K562 (cell line): ENCODE measurements at regions not wholly inside any gene's neighbourhood (a gene's known extent, or its start where the extent isn't known, plus 50 kb on each side); places are given as distances from the start of the nearest gene placed in this dataset.

Source experiments
- ATAC-seq: fragments of 200-7000 bp; cut with Tn5 transposase; 3 replicates; pipeline ENCODE4 v1.9.1; 2020; ENCODE audit warnings: moderate library complexity
- BruUV-seq: library from RNA; stranded (reverse); fragments of 400-500 nt; replicated peaks from 2 replicates; lab custom pipeline; 2021; lab: Mats Ljungman, UMichigan
- CTCF ChIA-PET: fragments of 300-600 bp; formaldehyde crosslinking; extraction: SDS; loops from one replicate; lab custom pipeline; 2021; ENCODE audit warnings: low intra/inter-chr PET ratio; lab: Yijun Ruan, JAX
- POLR2A ChIA-PET: fragments of 300-600, 350-650 bp; sonication (Branson Sonifier 250); formaldehyde crosslinking; extraction: SDS; loops from one replicate; lab custom pipeline; 2021; ENCODE audit warnings: antibody characterized with exemption, inconsistent platforms; lab: Yijun Ruan, JAX
- DNase-seq, 4 experiments: peaks; one replicate each; pipeline versions ENCODE4 v3.0.0 to v3.0.0-alpha.2; 2011 to 2018; ENCODE audit warnings: low spot score in 3 of 4, mixed read lengths in 3 of 4; ENCODE audit errors: extremely low read depth in 1 of 4
- FAIRE-seq: peaks from 2 replicates; lab custom pipeline; 2011; peaks lifted over from hg19 to GRCh38; lab: Jason Lieb, UNC
- H2AFZ ChIP-seq: 2 replicates; pipeline ENCODE4 v1.6.0; 2011; ENCODE audit warnings: low read depth, low read length, control low read depth, inconsistent platforms
- H3K27ac ChIP-seq: fragments of 200-600 bp; 3 replicates; pipeline ENCODE4 v1.8.0; 2011; ENCODE audit warnings: low read depth, mild to moderate bottlenecking, control low read depth, inconsistent platforms, low read length, moderate library complexity, mixed read lengths; ENCODE audit errors: extremely low read depth
- H3K27me3 ChIP-seq, 2 experiments: fragments of 300-600 bp in 1 of 2; 2 replicates in 1 of 2; 3 replicates in 1 of 2; pipeline versions ENCODE4 v1.6.0 to v1.8.0; 2011; ENCODE audit warnings: inconsistent platforms in 2 of 2, low read length in 2 of 2, mild to moderate bottlenecking in 1 of 2, mixed read lengths in 1 of 2, moderate library complexity in 1 of 2; ENCODE audit not compliant: control insufficient read depth in 2 of 2, insufficient read depth in 2 of 2
- H3K36me3 ChIP-seq: fragments of 300-600 bp; 3 replicates; pipeline ENCODE4 v1.8.0; 2011; ENCODE audit warnings: mild to moderate bottlenecking, low read length, inconsistent platforms; ENCODE audit not compliant: control insufficient read depth, insufficient read depth
- H3K4me1 ChIP-seq, 2 experiments: fragments of 200-600 bp in 1 of 2; replicated peaks in 1 of 2; 2 replicates in 1 of 2; 3 replicates in 1 of 2; pipeline versions ENCODE4 v1.5.1 to v1.8.0; 2011; ENCODE audit warnings: inconsistent platforms in 2 of 2, low read length in 2 of 2, mild to moderate bottlenecking in 1 of 2, mixed read lengths in 1 of 2, moderate library complexity in 1 of 2; ENCODE audit not compliant: control insufficient read depth in 2 of 2, insufficient read depth in 2 of 2
- H3K4me2 ChIP-seq: 2 replicates; pipeline ENCODE4 v1.6.1; 2011; ENCODE audit warnings: low read length, control low read depth, inconsistent platforms, mixed read lengths; ENCODE audit not compliant: insufficient read depth
- H3K4me3 ChIP-seq: fragments of 200-600 bp; sonication (generic), shearing (Covaris generic); 2 replicates; pipeline ENCODE4 v1.5.1; 2016; ENCODE audit warnings: control low read depth, inconsistent platforms
- H3K79me2 ChIP-seq: fragments of 200-600 bp; 3 replicates; pipeline ENCODE4 v1.8.0; 2011; ENCODE audit warnings: low read length, inconsistent platforms; ENCODE audit not compliant: control insufficient read depth, insufficient read depth
- H3K9ac ChIP-seq, 2 experiments: 2 replicates each; pipeline versions ENCODE4 v1.6.0 to v1.6.1; 2011; ENCODE audit warnings: low read depth in 2 of 2, low read length in 2 of 2, control low read depth in 1 of 2, inconsistent platforms in 1 of 2, mild to moderate bottlenecking in 1 of 2, mixed read lengths in 1 of 2; ENCODE audit not compliant: insufficient read depth in 1 of 2
- H3K9me1 ChIP-seq: one replicate; pipeline ENCODE4 v1.6.0; 2011; ENCODE audit warnings: inconsistent platforms, mild to moderate bottlenecking, low read length, moderate library complexity; ENCODE audit not compliant: control insufficient read depth, insufficient read depth
- H3K9me3 ChIP-seq: replicated peaks from 2 replicates; pipeline ENCODE4 v1.5.1; 2011; ENCODE audit warnings: low read depth, low read length, inconsistent platforms; ENCODE audit not compliant: control insufficient read depth, insufficient read depth
- H4K20me1 ChIP-seq: replicated peaks from 2 replicates; pipeline ENCODE4 v1.6.1; 2011; ENCODE audit warnings: low read length, inconsistent platforms, mixed read lengths; ENCODE audit not compliant: control insufficient read depth, insufficient read depth
- ATF1 ChIP-seq, 2 experiments: fragments of 450-650 bp in 1 of 2; IDR thresholded peaks; 2 replicates each; pipeline ENCODE4 v1.6.1; 2016; ENCODE audit warnings: missing compliant biosample characterization in 1 of 2, missing genetic modification characterization in 1 of 2
- BHLHE40 ChIP-seq: IDR thresholded peaks from 2 replicates; pipeline ENCODE4 v1.6.1; 2011; ENCODE audit warnings: low read length, improper control_type of control experiment
- CAMTA2 ChIP-seq: fragments of 250-450 bp; sonication (Bioruptor Pico); conservative IDR thresholded peaks from 2 replicates; pipeline ENCODE4 v1.5.1; 2022
- CREB1 ChIP-seq, 2 experiments: sonication (generic) in 1 of 2; formaldehyde crosslinking in 1 of 2; IDR thresholded peaks; 2 replicates each; pipeline versions ENCODE4 v1.6.1 to v1.8.0; 2012 to 2022; ENCODE audit warnings: inconsistent platforms in 1 of 2, mild to moderate bottlenecking in 1 of 2, missing genetic modification reagents in 1 of 2, moderate library complexity in 1 of 2
- FOXJ3 ChIP-seq: sonication (generic); formaldehyde crosslinking; IDR thresholded peaks from 2 replicates; pipeline ENCODE4 v1.4.0; 2020; ENCODE audit warnings: mild to moderate bottlenecking, missing genetic modification reagents
- HINFP ChIP-seq: fragments of 450-650 bp; conservative IDR thresholded peaks from 2 replicates; pipeline ENCODE4 v1.6.1; 2016; ENCODE audit warnings: missing genetic modification characterization, low read depth, mild to moderate bottlenecking, control low read depth, missing compliant biosample characterization
- MIER1 ChIP-seq: fragments of 450-650 bp; IDR thresholded peaks from 2 replicates; pipeline ENCODE4 v1.6.1; 2016; ENCODE audit warnings: antibody characterized with exemption, mild to moderate bottlenecking, low read depth
- MTA1 ChIP-seq: fragments of 450-650 bp; IDR thresholded peaks from 2 replicates; pipeline ENCODE4 v1.6.1; 2017; ENCODE audit warnings: borderline replicate concordance
- NR2C1 ChIP-seq, 2 experiments: fragments of 450-650 bp; IDR thresholded peaks; 2 replicates each; pipeline ENCODE4 v1.6.1; 2017; ENCODE audit warnings: mild to moderate bottlenecking in 2 of 2, antibody characterized with exemption in 1 of 2, inconsistent platforms in 1 of 2, missing compliant biosample characterization in 1 of 2, missing genetic modification characterization in 1 of 2
- RBM39 ChIP-seq: fragments of 200-400 bp; formaldehyde crosslinking; optimal IDR thresholded peaks from 2 replicates; pipeline ENCODE3; 2018; ENCODE audit warnings: low read depth, low read length
- SMARCA4 ChIP-seq: fragments of 450-650 bp; IDR thresholded peaks from 2 replicates; pipeline ENCODE4 v1.6.1; 2016
- SRSF9 ChIP-seq: fragments of 200-400 bp; formaldehyde crosslinking; IDR thresholded peaks from 2 replicates; pipeline ENCODE4 v1.6.1; 2017; ENCODE audit warnings: low read depth, low read length, borderline replicate concordance
- TCF3 ChIP-seq: sonication (generic); formaldehyde crosslinking; IDR thresholded peaks from 2 replicates; pipeline ENCODE4 v1.4.0; 2020; ENCODE audit warnings: mild to moderate bottlenecking, missing genetic modification reagents
- XRCC4 ChIP-seq: IDR thresholded peaks from one replicate; pipeline ENCODE4 v1.6.1; 2011; ENCODE audit not compliant: insufficient read depth, insufficient read length; ENCODE audit errors: extremely low read depth
- ZNF347 ChIP-seq: fragments of 450-650 bp; formaldehyde crosslinking; IDR thresholded peaks from 2 replicates; pipeline ENCODE4 v1.4.0; 2020; ENCODE audit warnings: low read depth, mild to moderate bottlenecking, moderate library complexity
- ZNF436 ChIP-seq: fragments of 250-450, 450-650 bp; sonication (Bioruptor Pico); formaldehyde crosslinking; IDR thresholded peaks from 2 replicates; pipeline ENCODE4 v1.7.0; 2020; ENCODE audit warnings: mild to moderate bottlenecking
- WGBS: fragments of 100-300 bp; shearing (Covaris generic); methylation state at CpG from one replicate; pipeline ENCODE4 v1.1.6; 2016; ENCODE audit warnings: low coverage, mixed read lengths; ENCODE audit not compliant: insufficient coverage; ENCODE audit errors: missing lambda C conversion rate; 5-methylcytosine and 5-hydroxymethylcytosine counted together
- in situ Hi-C: fragments of 300-500 bp; cut with MboI; formaldehyde crosslinking; loops from 4 replicates; pipeline ENCODE4 v1.15.0; 2018; ENCODE audit warnings: inconsistent platforms, mixed read lengths
- intact Hi-C: fragments of 100-400 bp; cut with micrococcal nuclease; formaldehyde crosslinking; loops from 2 replicates; pipeline ENCODE4 v1.14.2; 2022

- TF ChIP-seq HINFP (no peak), SMARCA4 (no peak), XRCC4 (no peak), MTA1 (no peak)
Observed at GRCh38 chr2:199629301-199629700, 171.6 kb upstream of the SATB2 start (continued).

DNA sequence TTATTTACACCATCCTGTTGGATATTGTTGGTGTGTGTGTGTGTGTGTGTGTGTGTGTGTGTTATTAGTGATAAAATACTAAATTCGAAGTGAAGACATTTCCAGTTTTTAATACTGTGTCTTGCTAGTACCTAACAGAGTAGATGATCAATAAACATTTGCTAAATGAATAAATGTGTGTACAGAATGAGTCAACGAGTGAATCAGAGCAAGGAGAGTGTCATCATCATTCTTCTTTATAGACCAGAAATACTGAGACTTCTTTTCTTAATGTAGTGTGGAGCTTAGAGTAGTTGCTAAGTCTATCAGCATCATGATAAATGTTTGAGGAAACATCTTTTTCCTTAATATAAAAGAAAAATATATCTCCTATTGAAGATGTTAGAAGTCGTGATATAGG is 169.7 kb upstream of the SATB2 start:
- H3K4me1 ChIP-seq = no peaks in the 10 kb centered on the region
- ChIA-PET POLR2A (no interaction called here), CTCF (no interaction called here)
- no peak overlapping the region for H3K9ac ChIP-seq
- H3K4me3 ChIP-seq = no peak overlapping the region
- intact Hi-C loops (no loop called here), in situ Hi-C loops (no loop called here)
- no peaks in the 10 kb centered on the region for H4K20me1 ChIP-seq
- H2AFZ ChIP-seq = no peak overlapping the region
- no peak overlapping the region for H3K4me2 ChIP-seq
- TF ChIP-seq ATF1 (CRISPR knock-in tag; IDR thresholded peaks at IDR 0.05) (no peak), ATF1 (tag; IDR thresholded peaks at IDR 0.05) (no peak), SRSF9 (no peak), ZNF347 (CRISPR knock-in tag) (no peak), BHLHE40 (no peak), TCF3 (no peak), FOXJ3 (no peak), MIER1 (no peak), CREB1 (IDR thresholded peaks at IDR 0.05) (no peak), CREB1 (CRISPR knock-in tag; IDR thresholded peaks at IDR 0.05) (no peak), CAMTA2 (CRISPR knock-in tag) (no peak), RBM39 (no peak), ZNF436 (CRISPR knock-in tag) (no peak), NR2C1 (IDR thresholded peaks at IDR 0.05) (no peak), NR2C1 (tag; IDR thresholded peaks at IDR 0.05) (no peak)
- FAIRE-seq = no peak
- DNase-seq = no peak
- H3K27me3 ChIP-seq = no peaks in the 10 kb centered on the region
- no peaks in the 10 kb centered on the region for H3K36me3 ChIP-seq
- H3K9me1 ChIP-seq = no peaks in the 10 kb centered on the region
- 0% methylated on average over 3 of the region's 3 CpGs for WGBS
- BruUV-seq = no TSS peak
- ATAC-seq = no peak
- no peaks in the 10 kb centered on the region for H3K9me3 ChIP-seq
- H3K27ac ChIP-seq = no peak overlapping the region
- H3K79me2 ChIP-seq = no peaks in the 10 kb centered on the region
